ENCODE measurements at regions not wholly inside any gene's neighbourhood (a gene's known extent, or its start where the extent isn't known, plus 50 kb on each side); places are given as distances from the start of the nearest gene placed in this dataset.
A peak's percentile ranks its signal among the peaks of the same experiment; 100 is the strongest.

- no peak overlapping the region for H3K4me3 ChIP-seq (ENCODE audit: low read depth, low read length)
- no peak for TF ChIP-seq CTCF (IDR thresholded peaks at IDR 0.05; ENCODE audit: insufficient read depth, low read length, poor library complexity, severe bottlenecking)
- H3K27me3 ChIP-seq (ENCODE audit: control insufficient read depth, insufficient read depth, low read length) = no peaks in the 10 kb centered on the region
- DNase-seq (ENCODE audit: low read depth) = no peak
- no peaks in the 10 kb centered on the region for H3K36me3 ChIP-seq (ENCODE audit: control insufficient read depth, insufficient read depth, low read length)
Measured at GRCh38 chr14:28130610-28131284, 635.8 kb upstream of the FOXG1 start.

- Histone ChIP-seq H3K4me3 (ENCODE audit: low read depth, low read length) (no peak overlapping the region), H3K36me3 (ENCODE audit: control insufficient read depth, insufficient read depth, low read length) (no peaks in the 10 kb centered on the region), H3K27me3 (ENCODE audit: control insufficient read depth, insufficient read depth, low read length) (no peaks in the 10 kb centered on the region)
- no peak for DNase-seq (ENCODE audit: low read depth)
- TF ChIP-seq CTCF (IDR thresholded peaks at IDR 0.05; ENCODE audit: insufficient read depth, low read length, poor library complexity, severe bottlenecking) = no peak
Measured at GRCh38 chr14:28138341-28138740, 628.2 kb upstream of the FOXG1 start.

GRCh38 chr14:28141662-28142061 is 624.9 kb upstream of the FOXG1 start:
- H3K36me3 ChIP-seq (ENCODE audit: control insufficient read depth, insufficient read depth, low read length) = no peaks in the 10 kb centered on the region
- no peak overlapping the region for H3K4me3 ChIP-seq (ENCODE audit: low read depth, low read length)
- no peaks in the 10 kb centered on the region for H3K27me3 ChIP-seq (ENCODE audit: control insufficient read depth, insufficient read depth, low read length)
- no peak for DNase-seq (ENCODE audit: low read depth)
- TF ChIP-seq CTCF (IDR thresholded peaks at IDR 0.05; ENCODE audit: insufficient read depth, low read length, poor library complexity, severe bottlenecking) = no peak

- DNase-seq (ENCODE audit: low read depth) = no peak
- no peak overlapping the region for H3K4me3 ChIP-seq (ENCODE audit: low read depth, low read length)
- TF ChIP-seq CTCF (IDR thresholded peaks at IDR 0.05; ENCODE audit: insufficient read depth, low read length, poor library complexity, severe bottlenecking) = peak; percentile 50
- H3K36me3 ChIP-seq (ENCODE audit: control insufficient read depth, insufficient read depth, low read length) = no peaks in the 10 kb centered on the region
- H3K27me3 ChIP-seq (ENCODE audit: control insufficient read depth, insufficient read depth, low read length) = no peaks in the 10 kb centered on the region
Measured at GRCh38 chr14:28142400-28143015, 624.1 kb upstream of the FOXG1 start.

- Histone ChIP-seq H3K36me3 (ENCODE audit: control insufficient read depth, insufficient read depth, low read length) (no peaks in the 10 kb centered on the region), H3K27me3 (ENCODE audit: control insufficient read depth, insufficient read depth, low read length) (no peaks in the 10 kb centered on the region), H3K4me3 (ENCODE audit: low read depth, low read length) (no peak overlapping the region)
- DNase-seq (ENCODE audit: low read depth) = no peak
- TF ChIP-seq CTCF (IDR thresholded peaks at IDR 0.05; ENCODE audit: insufficient read depth, low read length, poor library complexity, severe bottlenecking) = no peak
Measured at GRCh38 chr14:28143316-28143715, 623.3 kb upstream of the FOXG1 start.

- Histone ChIP-seq H3K4me3 (ENCODE audit: low read depth, low read length) (no peak overlapping the region), H3K27me3 (ENCODE audit: control insufficient read depth, insufficient read depth, low read length) (no peaks in the 10 kb centered on the region), H3K36me3 (ENCODE audit: control insufficient read depth, insufficient read depth, low read length) (no peaks in the 10 kb centered on the region)
- DNase-seq (ENCODE audit: low read depth) = no peak
- TF ChIP-seq CTCF (IDR thresholded peaks at IDR 0.05; ENCODE audit: insufficient read depth, low read length, poor library complexity, severe bottlenecking) = no peak
Measured at GRCh38 chr14:28151926-28152325, 614.7 kb upstream of the FOXG1 start.

Measured in kidney epithelial cell (primary cell).